Suprapubic skin (tissue), 4 donors: ENCODE measurements at regions not wholly inside any gene's neighbourhood (a gene's known extent, or its start where the extent isn't known, plus 50 kb on each side); places are given as distances from the start of the nearest gene placed in this dataset.

Source experiments
- EP300 ChIP-seq: sonication (generic); formaldehyde crosslinking; IDR thresholded peaks from one replicate; pipeline ENCODE4 v1.6.1; 2017; ENCODE audit warnings: antibody characterized with exemption
- POLR2A ChIP-seq, 2 donors: fragments of 450-650 bp; IDR thresholded peaks; one replicate each; pipeline ENCODE4 v1.6.1; 2017; ENCODE audit warnings: antibody characterized with exemption in 2 of 2, mild to moderate bottlenecking in 2 of 2, moderate library complexity in 2 of 2
- POLR2AphosphoS5 ChIP-seq, 3 donors: sonication (generic); formaldehyde crosslinking; IDR thresholded peaks; one replicate each; pipeline ENCODE4 v1.6.1; 2017; ENCODE audit warnings: antibody characterized with exemption in 3 of 3
- TF ChIP-seq, protein P1 (sequence below), 2 donors: fragments of 200-600 bp in 1 of 2; fragments of 450-650 bp in 1 of 2; sonication (generic) in 1 of 2; IDR thresholded peaks; one replicate each; pipeline ENCODE4 v1.5.1; 2016 to 2019; ENCODE audit warnings: antibody characterized with exemption in 2 of 2, mild to moderate bottlenecking in 1 of 2, moderate library complexity in 1 of 2

- no peak for TF ChIP-seq POLR2A (IDR thresholded peaks at IDR 0.05)
- TF ChIP-seq, protein P1, sequence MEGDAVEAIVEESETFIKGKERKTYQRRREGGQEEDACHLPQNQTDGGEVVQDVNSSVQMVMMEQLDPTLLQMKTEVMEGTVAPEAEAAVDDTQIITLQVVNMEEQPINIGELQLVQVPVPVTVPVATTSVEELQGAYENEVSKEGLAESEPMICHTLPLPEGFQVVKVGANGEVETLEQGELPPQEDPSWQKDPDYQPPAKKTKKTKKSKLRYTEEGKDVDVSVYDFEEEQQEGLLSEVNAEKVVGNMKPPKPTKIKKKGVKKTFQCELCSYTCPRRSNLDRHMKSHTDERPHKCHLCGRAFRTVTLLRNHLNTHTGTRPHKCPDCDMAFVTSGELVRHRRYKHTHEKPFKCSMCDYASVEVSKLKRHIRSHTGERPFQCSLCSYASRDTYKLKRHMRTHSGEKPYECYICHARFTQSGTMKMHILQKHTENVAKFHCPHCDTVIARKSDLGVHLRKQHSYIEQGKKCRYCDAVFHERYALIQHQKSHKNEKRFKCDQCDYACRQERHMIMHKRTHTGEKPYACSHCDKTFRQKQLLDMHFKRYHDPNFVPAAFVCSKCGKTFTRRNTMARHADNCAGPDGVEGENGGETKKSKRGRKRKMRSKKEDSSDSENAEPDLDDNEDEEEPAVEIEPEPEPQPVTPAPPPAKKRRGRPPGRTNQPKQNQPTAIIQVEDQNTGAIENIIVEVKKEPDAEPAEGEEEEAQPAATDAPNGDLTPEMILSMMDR (IDR thresholded peaks at IDR 0.05): no peak
- TF ChIP-seq POLR2AphosphoS5 (IDR thresholded peaks at IDR 0.05): no peak
- TF ChIP-seq EP300: no peak
These were observed 206.2 kb upstream of the CDH10 start for GRCh38 chr5:24850926-24851486.
